Smooth muscle cell (in vitro differentiated cells): ENCODE measurements at regions not wholly inside any gene's neighbourhood (a gene's known extent, or its start where the extent isn't known, plus 50 kb on each side); places are given as distances from the start of the nearest gene placed in this dataset.
A peak's percentile ranks its signal among the peaks of the same experiment; 100 is the strongest.

Experiments used
- DNase-seq: peaks from one replicate; lab custom pipeline; 2025; ENCODE audit not compliant: unreplicated experiment; lab: John Stamatoyannopoulos, UW
- H2AFZ ChIP-seq: fragments of 200-600 bp; sonication (generic); 2 replicates; pipeline ENCODE4 v1.6.0; 2016; ENCODE audit warnings: antibody characterized with exemption, low read depth, mild to moderate bottlenecking
- H3F3A ChIP-seq: fragments of 200-600 bp; sonication (generic); 2 replicates; pipeline ENCODE4 v1.6.0; 2017; ENCODE audit warnings: antibody characterized with exemption, low read depth
- H3K27ac ChIP-seq: fragments of 200-600 bp; sonication (generic); 2 replicates; pipeline ENCODE4 v1.5.1; 2016; ENCODE audit warnings: low read depth, mild to moderate bottlenecking
- H3K27me3 ChIP-seq: fragments of 200-600 bp; sonication (generic); 2 replicates; pipeline ENCODE4 v1.6.1; 2016; ENCODE audit warnings: low read depth, mild to moderate bottlenecking
- H3K36me3 ChIP-seq: fragments of 200-600 bp; sonication (generic); 2 replicates; pipeline ENCODE4 v1.5.1; 2016; ENCODE audit warnings: low read depth
- H3K4me1 ChIP-seq: fragments of 200-600 bp; sonication (generic); 2 replicates; pipeline ENCODE4 v1.5.1; 2016; ENCODE audit warnings: low read depth
- H3K4me2 ChIP-seq: fragments of 200-600 bp; sonication (generic); 2 replicates; pipeline ENCODE4 v1.6.0; 2016; ENCODE audit warnings: mild to moderate bottlenecking
- H3K4me3 ChIP-seq: fragments of 200-600 bp; sonication (generic); 2 replicates; pipeline ENCODE4 v1.5.1; 2016; ENCODE audit warnings: mild to moderate bottlenecking
- H3K79me2 ChIP-seq: fragments of 200-600 bp; sonication (generic); 2 replicates; pipeline ENCODE4 v1.6.0; 2016; ENCODE audit warnings: low read depth, mild to moderate bottlenecking
- H3K9ac ChIP-seq: fragments of 200-600 bp; sonication (generic); 2 replicates; pipeline ENCODE4 v1.6.0; 2016; ENCODE audit warnings: low read depth
- H3K9me3 ChIP-seq: fragments of 200-600 bp; sonication (generic); replicated peaks from 2 replicates; pipeline ENCODE4 v1.5.1; 2016; ENCODE audit warnings: low read depth
- H4K20me1 ChIP-seq: fragments of 200-600 bp; sonication (generic); 2 replicates; pipeline ENCODE4 v1.6.0; 2016; ENCODE audit warnings: low read depth
- CTCF ChIP-seq: fragments of 200-600 bp; sonication (generic); IDR thresholded peaks from 2 replicates; pipeline ENCODE4 v1.5.1; 2017; ENCODE audit warnings: borderline replicate concordance, mild to moderate bottlenecking, antibody characterized with exemption; ENCODE audit not compliant: insufficient read depth, poor library complexity, severe bottlenecking
- WGBS: methylation state at CpG from one replicate; pipeline ENCODE4 v1.1.7; 2016; ENCODE audit warnings: low lambda C conversion rate; 5-methylcytosine and 5-hydroxymethylcytosine counted together

GRCh38 chr1:201773764-201774163 is 55.2 kb upstream of the IPO9 start:
- 60% methylated on average over 4 of the region's 4 CpGs for WGBS
- no peak overlapping the region for H3K4me2 ChIP-seq
- no peaks in the 10 kb centered on the region for H3K27me3 ChIP-seq

GRCh38 chr1:201774224-201774982 is 54.6 kb upstream of the IPO9 start:
- no peak for DNase-seq

More at GRCh38 chr1:201773764-201774163, 55.2 kb upstream of the IPO9 start:
- H3K79me2 ChIP-seq = peaks cover 75% of the 10 kb centered on the region
- no peak overlapping the region for H2AFZ ChIP-seq
- peak overlapping the region; percentile 54 for H3K27ac ChIP-seq
- no peak for TF ChIP-seq CTCF
- no peak for DNase-seq
- peaks cover 18% of the 10 kb centered on the region for H3K4me1 ChIP-seq
- H3K9me3 ChIP-seq = no peaks in the 10 kb centered on the region
- H3F3A ChIP-seq = peaks cover 20% of the 10 kb centered on the region
- peaks cover 27% of the 10 kb centered on the region for H4K20me1 ChIP-seq
- H3K36me3 ChIP-seq = peaks cover 8% of the 10 kb centered on the region
- H3K9ac ChIP-seq = no peak overlapping the region
- no peak overlapping the region for H3K4me3 ChIP-seq

GRCh38 chr1:201774983-201775344 is 54.0 kb upstream of the IPO9 start:
- DNase-seq = no peak
- Histone ChIP-seq H3K79me2 (peaks cover 63% of the 10 kb centered on the region), H3F3A (peaks cover 14% of the 10 kb centered on the region), H3K27ac (peak overlapping the region; percentile 54), H3K4me2 (no peak overlapping the region), H3K36me3 (peaks cover 8% of the 10 kb centered on the region), H2AFZ (no peak overlapping the region), H3K4me1 (peaks cover 24% of the 10 kb centered on the region), H3K9ac (peak overlapping the region; percentile 13), H3K27me3 (no peaks in the 10 kb centered on the region), H4K20me1 (peaks cover 24% of the 10 kb centered on the region), H3K4me3 (no peak overlapping the region), H3K9me3 (no peaks in the 10 kb centered on the region)
- TF ChIP-seq CTCF = no peak
- WGBS = 91% methylated on average over 1 of the region's 1 CpG

More at GRCh38 chr1:201774224-201774982, 54.6 kb upstream of the IPO9 start:
- Histone ChIP-seq H3K27me3 (no peaks in the 10 kb centered on the region), H3K27ac (peak overlapping the region; percentile 54), H2AFZ (no peak overlapping the region), H3K9ac (no peak overlapping the region), H4K20me1 (peaks cover 25% of the 10 kb centered on the region), H3K36me3 (peaks cover 8% of the 10 kb centered on the region), H3K4me3 (no peak overlapping the region), H3F3A (peaks cover 16% of the 10 kb centered on the region), H3K79me2 (peaks cover 69% of the 10 kb centered on the region), H3K4me1 (peaks cover 24% of the 10 kb centered on the region), H3K9me3 (no peaks in the 10 kb centered on the region), H3K4me2 (no peak overlapping the region)
- TF ChIP-seq CTCF = no peak
- 63% methylated on average over 4 of the region's 4 CpGs for WGBS

GRCh38 chr1:201775380-201775779 is 53.6 kb upstream of the IPO9 start:
- Histone ChIP-seq H3K9ac (peak overlapping the region; percentile 13), H3K9me3 (no peaks in the 10 kb centered on the region), H3K27me3 (no peaks in the 10 kb centered on the region), H3F3A (peaks cover 13% of the 10 kb centered on the region), H2AFZ (no peak overlapping the region), H3K4me3 (no peak overlapping the region), H4K20me1 (peaks cover 24% of the 10 kb centered on the region), H3K27ac (peak overlapping the region; percentile 54), H3K36me3 (peaks cover 8% of the 10 kb centered on the region), H3K4me1 (peaks cover 24% of the 10 kb centered on the region), H3K79me2 (peaks cover 59% of the 10 kb centered on the region), H3K4me2 (no peak overlapping the region)
- WGBS = 96% methylated on average over 3 of the region's 3 CpGs
- TF ChIP-seq CTCF = no peak
- DNase-seq = no peak
